HEK293T (cell line): ENCODE measurements at regions not wholly inside any gene's neighbourhood (a gene's known extent, or its start where the extent isn't known, plus 50 kb on each side); places are given as distances from the start of the nearest gene placed in this dataset.

Source experiments
- CTBP1 ChIP-seq: fragments of 450-650 bp; IDR thresholded peaks from 2 replicates; pipeline ENCODE4 v1.6.1; 2016; ENCODE audit warnings: borderline replicate concordance
- FOXM1 ChIP-seq: fragments of 450-650 bp; IDR thresholded peaks from 2 replicates; pipeline ENCODE4 v1.6.1; 2017; ENCODE audit warnings: mild to moderate bottlenecking, borderline replicate concordance
- NFRKB ChIP-seq: fragments of 450-650 bp; IDR thresholded peaks from 2 replicates; pipeline ENCODE4 v1.6.1; 2016; ENCODE audit warnings: mild to moderate bottlenecking, moderate library complexity
- SP1 ChIP-seq: fragments of 450-650 bp; IDR thresholded peaks from 2 replicates; pipeline ENCODE4 v1.6.1; 2017
- SUZ12 ChIP-seq: fragments of 450-650 bp; IDR thresholded peaks from 2 replicates; pipeline ENCODE4 v1.6.1; 2016; ENCODE audit warnings: mild to moderate bottlenecking

GRCh38 chr15:62739082-62739481 is 303.5 kb upstream of the TPM1 start:
- TF ChIP-seq SUZ12 (no peak), FOXM1 (no peak), CTBP1 (no peak), NFRKB (no peak), SP1 (no peak)
